Transverse colon (tissue), 4 donors: ENCODE measurements at regions not wholly inside any gene's neighbourhood (a gene's known extent, or its start where the extent isn't known, plus 50 kb on each side); places are given as distances from the start of the nearest gene placed in this dataset.
"Not testable (repeated sequence)": the region's sequence is repeated elsewhere in the genome, so short reads cannot be mapped to it uniquely, and the experiment has no call there.

Source experiments
- CTCF ChIP-seq, 5 experiments: fragments of 200-600 bp in 3 of 5; fragments of 450-650 bp in 2 of 5; sonication (generic) in 3 of 5; IDR thresholded peaks; 1 replicate in 2 of 5; 2 replicates in 3 of 5; pipeline ENCODE4 v1.5.1; 2016 to 2017; ENCODE audit warnings: antibody characterized with exemption in 5 of 5, inconsistent platforms in 3 of 5, mild to moderate bottlenecking in 2 of 5, moderate library complexity in 1 of 5
- POLR2A ChIP-seq: fragments of 450-650 bp; IDR thresholded peaks from one replicate; pipeline ENCODE4 v1.6.1; 2016; ENCODE audit warnings: antibody characterized with exemption, mild to moderate bottlenecking, moderate library complexity
- POLR2AphosphoS5 ChIP-seq, 3 donors: sonication (generic); formaldehyde crosslinking; IDR thresholded peaks; one replicate each; pipeline ENCODE4 v1.6.1; 2016; ENCODE audit warnings: antibody characterized with exemption in 3 of 3

GRCh38 chr12:31199476-31199875, 125.8 kb downstream of the DDX11 start:
- TF ChIP-seq POLR2A; CTCF (IDR thresholded peaks at IDR 0.05); POLR2AphosphoS5 (IDR thresholded peaks at IDR 0.05): not testable (repeated sequence)
